ENCODE measurements at regions not wholly inside any gene's neighbourhood (a gene's known extent, or its start where the extent isn't known, plus 50 kb on each side); places are given as distances from the start of the nearest gene placed in this dataset.

DNA sequence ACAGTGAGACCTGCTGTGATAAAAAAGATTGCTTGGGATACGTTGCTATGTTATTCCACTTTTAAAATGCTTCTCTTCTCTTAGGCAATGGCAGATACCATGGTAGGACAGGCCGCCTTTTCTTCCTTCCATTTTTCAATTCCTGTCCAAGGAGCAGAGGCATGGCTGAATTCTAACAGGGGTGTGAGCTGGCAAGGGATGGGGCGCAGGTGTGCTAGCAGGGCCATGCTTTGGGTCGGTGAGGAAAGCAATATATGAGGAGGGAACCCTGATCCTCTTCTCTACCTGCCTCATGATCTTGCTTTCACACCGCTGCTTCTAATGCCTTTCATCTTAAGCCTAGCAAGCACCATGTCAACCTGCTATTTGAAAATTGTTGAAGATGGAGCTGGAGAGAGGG is 225.0 kb downstream of the KATNAL1 start:
- TF ChIP-seq, protein P1, sequence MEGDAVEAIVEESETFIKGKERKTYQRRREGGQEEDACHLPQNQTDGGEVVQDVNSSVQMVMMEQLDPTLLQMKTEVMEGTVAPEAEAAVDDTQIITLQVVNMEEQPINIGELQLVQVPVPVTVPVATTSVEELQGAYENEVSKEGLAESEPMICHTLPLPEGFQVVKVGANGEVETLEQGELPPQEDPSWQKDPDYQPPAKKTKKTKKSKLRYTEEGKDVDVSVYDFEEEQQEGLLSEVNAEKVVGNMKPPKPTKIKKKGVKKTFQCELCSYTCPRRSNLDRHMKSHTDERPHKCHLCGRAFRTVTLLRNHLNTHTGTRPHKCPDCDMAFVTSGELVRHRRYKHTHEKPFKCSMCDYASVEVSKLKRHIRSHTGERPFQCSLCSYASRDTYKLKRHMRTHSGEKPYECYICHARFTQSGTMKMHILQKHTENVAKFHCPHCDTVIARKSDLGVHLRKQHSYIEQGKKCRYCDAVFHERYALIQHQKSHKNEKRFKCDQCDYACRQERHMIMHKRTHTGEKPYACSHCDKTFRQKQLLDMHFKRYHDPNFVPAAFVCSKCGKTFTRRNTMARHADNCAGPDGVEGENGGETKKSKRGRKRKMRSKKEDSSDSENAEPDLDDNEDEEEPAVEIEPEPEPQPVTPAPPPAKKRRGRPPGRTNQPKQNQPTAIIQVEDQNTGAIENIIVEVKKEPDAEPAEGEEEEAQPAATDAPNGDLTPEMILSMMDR (IDR thresholded peaks at IDR 0.05): no peak
- no peak for TF ChIP-seq POLR2AphosphoS5 (IDR thresholded peaks at IDR 0.05)
